ENCODE measurements at regions not wholly inside any gene's neighbourhood (a gene's known extent, or its start where the extent isn't known, plus 50 kb on each side); places are given as distances from the start of the nearest gene placed in this dataset.
A peak's percentile ranks its signal among the peaks of the same experiment; 100 is the strongest.

- in situ Hi-C loops (cut with MboI) (no loop called here), intact Hi-C loops (cut with micrococcal nuclease) (no loop called here)
- Histone ChIP-seq H3K79me2 (ENCODE audit: control insufficient read depth, insufficient read depth, low read length) (no peaks in the 10 kb centered on the region), H4K20me1 (replicated peaks; ENCODE audit: control insufficient read depth, insufficient read depth, low read length) (no peaks in the 10 kb centered on the region), H2AFZ (ENCODE audit: low read depth, low read length) (no peak overlapping the region), H3K27me3 (ENCODE audit: control insufficient read depth in 2 of 2, insufficient read depth in 2 of 2, low read length in 2 of 2) (no peaks in the 10 kb centered on the region), H3K9ac (ENCODE audit: insufficient read depth in 1 of 2, low read depth in 2 of 2, low read length in 2 of 2) (peak overlapping the region in 1 of 2 experiments; percentile 36; a peak in 1 of 4 replicates), H3K36me3 (ENCODE audit: control insufficient read depth, insufficient read depth, low read length) (no peaks in the 10 kb centered on the region), H3K4me3 (no peak overlapping the region), H3K4me1 (replicated peaks in 1 of 2; ENCODE audit: control insufficient read depth in 2 of 2, insufficient read depth in 2 of 2, low read length in 2 of 2) (peaks cover 0 to 5% of the 10 kb centered on the region in 2 experiments; a peak in 2 of 5 replicates), H3K27ac (ENCODE audit: extremely low read depth, low read depth, low read length) (no peak overlapping the region), H3K4me2 (ENCODE audit: insufficient read depth, low read length) (no peak overlapping the region), H3K9me3 (replicated peaks; ENCODE audit: control insufficient read depth, insufficient read depth, low read depth, low read length) (no peaks in the 10 kb centered on the region), H3K9me1 (ENCODE audit: control insufficient read depth, insufficient read depth, low read length) (no peaks in the 10 kb centered on the region)
- CTCF ChIA-PET (ENCODE audit: low intra/inter-chr PET ratio): no interaction called here
- FAIRE-seq (no peak), ATAC-seq (no peak; the same call in 2 of the 3 replicates), DNase-seq (ENCODE audit: extremely low read depth in 1 of 4, low spot score in 3 of 4) (no peak)
- BruUV-seq (replicated peaks): no TSS peak
- 34% methylated on average over 4 of the region's 9 CpGs for WGBS (ENCODE audit: insufficient coverage, low coverage, missing lambda C conversion rate)
- POLR2A ChIA-PET: no interaction called here
- TF ChIP-seq MXD1 (CRISPR knock-in tag; IDR thresholded peaks at IDR 0.05; ENCODE audit: borderline replicate concordance, poor library complexity, severe bottlenecking) (no peak), GABPB1 (CRISPR knock-in tag; IDR thresholded peaks at IDR 0.05) (no peak), NCOR1 (IDR thresholded peaks at IDR 0.05) (no peak), ZNF740 (CRISPR knock-in tag; IDR thresholded peaks at IDR 0.05) (no peak), ZNF740 (tag; IDR thresholded peaks at IDR 0.05) (no peak), ZNF512 (tag; IDR thresholded peaks at IDR 0.05) (no peak), FOXK1 (CRISPR knock-in tag; IDR thresholded peaks at IDR 0.05; ENCODE audit: borderline replicate concordance) (no peak), DEAF1 (CRISPR knock-in tag; IDR thresholded peaks at IDR 0.05) (no peak), POLR2H (tag; IDR thresholded peaks at IDR 0.05; ENCODE audit: low read depth) (no peak), LCOR (CRISPR knock-in tag; IDR thresholded peaks at IDR 0.05) (no peak), MYC (IDR thresholded peaks at IDR 0.05; ENCODE audit: low read depth, low read length) (no peak), MYC (CRISPR knock-in tag; IDR thresholded peaks at IDR 0.05; ENCODE audit: borderline replicate concordance, low read depth) (no peak), ZNF280B (CRISPR knock-in tag; IDR thresholded peaks at IDR 0.05) (no peak), SRSF3 (IDR thresholded peaks at IDR 0.05; ENCODE audit: insufficient read depth, low read length) (no peak)
Measured at GRCh38 chr15:66964791-66965190, 100.6 kb upstream of the SMAD3 start.
